ENCODE measurements at regions not wholly inside any gene's neighbourhood (a gene's known extent, or its start where the extent isn't known, plus 50 kb on each side); places are given as distances from the start of the nearest gene placed in this dataset.
"Not testable (repeated sequence)": the region's sequence is repeated elsewhere in the genome, so short reads cannot be mapped to it uniquely, and the experiment has no call there.

DNA sequence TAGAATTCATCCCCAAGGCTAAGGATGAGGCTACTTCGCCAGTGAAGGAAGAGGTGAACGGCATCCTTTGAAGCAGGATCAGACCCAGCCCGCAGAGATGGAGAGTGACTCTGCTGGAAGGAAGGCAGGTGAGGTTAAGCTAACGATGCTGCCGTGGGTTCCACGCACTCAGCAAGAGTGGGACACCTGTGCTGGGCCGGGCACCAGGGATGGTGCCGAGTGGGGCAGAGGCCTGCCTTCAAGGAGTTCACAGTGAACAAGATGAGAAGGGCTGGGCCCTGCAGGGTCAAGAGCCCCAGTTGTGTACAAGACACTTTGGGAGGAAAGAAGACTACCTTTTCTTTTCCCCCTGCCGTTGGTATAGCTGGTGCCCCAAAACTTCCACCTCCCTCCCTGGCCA lies 606.6 kb downstream of the LIG4 start:
- TF ChIP-seq, protein P1, sequence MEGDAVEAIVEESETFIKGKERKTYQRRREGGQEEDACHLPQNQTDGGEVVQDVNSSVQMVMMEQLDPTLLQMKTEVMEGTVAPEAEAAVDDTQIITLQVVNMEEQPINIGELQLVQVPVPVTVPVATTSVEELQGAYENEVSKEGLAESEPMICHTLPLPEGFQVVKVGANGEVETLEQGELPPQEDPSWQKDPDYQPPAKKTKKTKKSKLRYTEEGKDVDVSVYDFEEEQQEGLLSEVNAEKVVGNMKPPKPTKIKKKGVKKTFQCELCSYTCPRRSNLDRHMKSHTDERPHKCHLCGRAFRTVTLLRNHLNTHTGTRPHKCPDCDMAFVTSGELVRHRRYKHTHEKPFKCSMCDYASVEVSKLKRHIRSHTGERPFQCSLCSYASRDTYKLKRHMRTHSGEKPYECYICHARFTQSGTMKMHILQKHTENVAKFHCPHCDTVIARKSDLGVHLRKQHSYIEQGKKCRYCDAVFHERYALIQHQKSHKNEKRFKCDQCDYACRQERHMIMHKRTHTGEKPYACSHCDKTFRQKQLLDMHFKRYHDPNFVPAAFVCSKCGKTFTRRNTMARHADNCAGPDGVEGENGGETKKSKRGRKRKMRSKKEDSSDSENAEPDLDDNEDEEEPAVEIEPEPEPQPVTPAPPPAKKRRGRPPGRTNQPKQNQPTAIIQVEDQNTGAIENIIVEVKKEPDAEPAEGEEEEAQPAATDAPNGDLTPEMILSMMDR (conservative IDR thresholded peaks at IDR 0.05; ENCODE audit: control insufficient read depth, insufficient read depth, low read depth, low read length) = no peak

DNA sequence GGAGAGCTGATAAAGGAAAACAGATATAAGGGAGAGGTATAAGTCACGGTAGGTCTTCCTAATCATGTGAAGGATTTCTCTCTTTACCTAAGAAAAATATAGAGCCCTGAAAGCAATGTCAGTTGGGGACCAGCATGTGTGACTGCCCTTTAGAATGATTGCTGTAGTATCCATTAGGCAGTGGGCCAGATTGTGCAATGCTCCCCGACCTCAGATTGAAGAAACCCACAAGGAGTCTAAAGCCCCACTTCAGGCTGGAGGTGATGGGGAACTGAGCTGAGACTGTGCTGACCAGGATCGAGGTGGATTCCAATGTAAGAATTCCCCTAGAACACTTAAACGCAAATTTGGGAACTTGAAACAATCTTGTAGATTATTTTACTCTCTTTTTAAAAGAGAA lies 614.4 kb downstream of the LIG4 start:
- TF ChIP-seq, protein P1 (conservative IDR thresholded peaks at IDR 0.05; ENCODE audit: control insufficient read depth, insufficient read depth, low read depth, low read length) = no peak
- no peak for DNase-seq (ENCODE audit: low read depth)
- no peak overlapping the region for H3K4me3 ChIP-seq (ENCODE audit: control insufficient read depth, low read depth, low read length)

More for the DNA sequence above, 606.6 kb downstream of the LIG4 start:
- no peak overlapping the region for H3K4me3 ChIP-seq (ENCODE audit: control insufficient read depth, low read depth, low read length)
- DNase-seq (ENCODE audit: low read depth) = no peak

DNA sequence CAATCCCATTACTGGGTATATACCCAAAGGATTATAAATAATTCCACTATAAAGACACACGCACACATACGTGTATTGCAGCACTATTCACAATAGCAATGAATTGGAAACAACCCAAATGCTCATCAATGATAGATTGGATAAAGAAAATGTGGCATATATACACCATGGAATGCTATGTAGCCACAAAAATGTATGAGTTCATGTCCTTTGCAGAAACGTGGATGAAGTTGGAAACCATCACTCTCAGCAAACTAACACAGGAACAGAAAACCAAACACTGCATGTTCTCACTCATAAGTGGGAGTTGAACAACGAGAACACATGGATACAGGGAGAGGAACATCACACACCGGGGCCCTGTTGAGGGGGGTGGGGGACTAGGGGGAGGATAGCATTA lies 619.0 kb downstream of the LIG4 start:
- not testable (repeated sequence) for H3K4me3 ChIP-seq (ENCODE audit: control insufficient read depth, low read depth, low read length); DNase-seq (ENCODE audit: low read depth)

DNA sequence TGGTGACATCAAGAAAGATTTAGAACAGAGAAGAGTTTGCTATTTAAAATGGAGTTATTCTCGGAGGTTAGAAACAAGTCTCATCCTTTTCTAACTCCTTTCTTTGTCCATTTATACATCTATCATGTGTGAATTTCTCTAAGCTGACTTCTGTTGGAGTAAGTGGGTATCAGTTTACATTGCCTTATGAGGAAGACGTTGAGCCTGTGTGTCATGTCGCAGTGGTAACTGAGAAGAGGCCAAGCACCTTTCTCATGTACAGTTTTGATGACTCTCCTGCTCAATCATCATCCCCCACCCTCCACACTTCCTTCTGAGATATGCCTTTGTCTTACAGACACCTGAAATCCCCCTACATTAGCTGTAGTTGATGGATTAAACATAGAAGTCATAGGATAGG lies 624.8 kb downstream of the LIG4 start:
- H3K4me3 ChIP-seq (ENCODE audit: control insufficient read depth, low read depth, low read length) = no peak overlapping the region
- TF ChIP-seq, protein P1 (conservative IDR thresholded peaks at IDR 0.05; ENCODE audit: control insufficient read depth, insufficient read depth, low read depth, low read length) = no peak
- DNase-seq (ENCODE audit: low read depth) = no peak

DNA sequence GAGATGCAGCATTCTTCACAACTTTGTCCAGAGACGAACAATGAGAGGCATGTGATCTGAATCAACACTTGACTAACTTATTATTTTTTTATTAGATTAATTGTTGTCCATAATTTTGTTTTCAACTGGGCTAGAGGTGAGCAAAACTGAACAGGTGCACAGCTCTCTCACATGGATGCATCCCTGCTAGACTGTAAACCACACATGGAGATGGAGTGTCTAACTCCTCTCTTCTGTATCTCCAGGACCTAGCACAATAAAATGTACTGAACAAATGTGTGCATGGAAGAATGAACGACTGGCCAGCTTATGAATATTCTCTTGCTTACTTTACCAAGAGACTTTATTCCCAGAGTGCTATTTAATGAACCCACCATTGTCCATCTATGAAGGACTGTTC lies 627.7 kb downstream of the LIG4 start:
- TF ChIP-seq, protein P1 (conservative IDR thresholded peaks at IDR 0.05; ENCODE audit: control insufficient read depth, insufficient read depth, low read depth, low read length) = no peak
- no peak overlapping the region for H3K4me3 ChIP-seq (ENCODE audit: control insufficient read depth, low read depth, low read length)
- DNase-seq (ENCODE audit: low read depth) = no peak

DNA sequence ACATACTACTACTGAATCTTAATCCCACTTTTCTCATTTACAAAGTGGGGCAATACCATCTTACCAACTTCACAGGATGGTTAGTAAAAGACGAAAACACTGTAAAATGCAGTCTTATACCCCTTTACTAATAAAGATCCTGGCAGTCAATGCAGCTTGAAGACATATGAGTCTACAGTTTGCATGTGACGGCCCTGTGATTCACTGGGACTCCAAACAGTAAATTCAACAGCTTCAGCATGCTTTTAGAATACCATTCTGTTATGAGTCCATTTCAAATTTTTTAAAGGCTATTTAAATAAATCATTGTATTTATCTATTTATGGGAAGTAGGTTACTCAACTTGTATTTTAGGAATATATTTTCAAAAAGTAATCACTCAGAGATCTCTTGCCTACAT lies 629.1 kb downstream of the LIG4 start:
- TF ChIP-seq, protein P1 (conservative IDR thresholded peaks at IDR 0.05; ENCODE audit: control insufficient read depth, insufficient read depth, low read depth, low read length) = no peak
- DNase-seq (ENCODE audit: low read depth) = peak; percentile 10
- H3K4me3 ChIP-seq (ENCODE audit: control insufficient read depth, low read depth, low read length) = no peak overlapping the region

DNA sequence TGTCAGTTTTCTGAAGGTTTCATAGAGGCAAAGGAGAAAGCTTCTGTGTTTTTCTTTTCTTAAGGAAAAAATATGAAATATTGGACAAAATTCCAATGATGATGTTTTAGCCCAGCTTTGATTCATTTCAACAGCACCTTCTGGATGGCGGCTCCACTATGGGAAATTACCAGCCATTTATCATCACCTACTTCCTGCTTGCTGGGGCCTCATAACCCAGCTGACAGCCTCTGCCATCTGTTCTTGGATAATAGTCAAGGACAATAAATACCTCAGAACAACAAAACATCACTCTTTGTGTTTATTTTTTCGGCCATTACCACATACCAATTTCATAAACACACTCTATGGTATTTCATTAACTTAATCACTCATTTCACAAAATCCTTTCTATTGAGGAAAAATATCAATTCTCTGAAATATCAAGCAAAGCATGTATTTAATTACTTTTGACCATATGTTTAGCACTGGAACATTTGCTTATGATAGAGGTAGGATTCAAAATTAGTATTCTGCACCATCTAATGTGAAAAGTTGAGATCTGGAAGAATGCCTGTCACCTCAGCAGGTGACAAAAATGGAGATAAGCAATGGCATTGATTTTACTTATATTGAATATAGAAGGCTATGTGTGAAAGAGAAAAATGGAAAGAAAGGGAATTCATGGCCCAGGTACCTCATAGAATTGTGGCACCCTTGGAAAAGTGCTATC lies 629.7 kb downstream of the LIG4 start:
- no peak for DNase-seq (ENCODE audit: low read depth)
- TF ChIP-seq, protein P1 (conservative IDR thresholded peaks at IDR 0.05; ENCODE audit: control insufficient read depth, insufficient read depth, low read depth, low read length) = no peak
- no peak overlapping the region for H3K4me3 ChIP-seq (ENCODE audit: control insufficient read depth, low read depth, low read length)

Measured in fibroblast of mammary gland (primary cell).